Activated T-cell treated with anti-CD3 and anti-CD28 coated beads, Interleukin-2, amount 50 U/mL, for 24 hours (primary cell): ENCODE measurements at regions not wholly inside any gene's neighbourhood (a gene's known extent, or its start where the extent isn't known, plus 50 kb on each side); places are given as distances from the start of the nearest gene placed in this dataset.

Source experiments
- DNase-seq: peaks from one replicate; pipeline ENCODE4 v3.0.0-alpha.2; 2020
- H3K27ac Mint-ChIP-seq: 2 replicates; pipeline ENCODE4 v1.8.0; 2020; ENCODE audit warnings: mild to moderate bottlenecking, mixed read lengths
- H3K27me3 Mint-ChIP-seq: 2 replicates; pipeline ENCODE4 v1.8.0; 2020; ENCODE audit warnings: mixed read lengths
- H3K36me3 Mint-ChIP-seq: 2 replicates; pipeline ENCODE4 v1.8.0; 2020; ENCODE audit warnings: low read depth, mixed read lengths
- H3K4me1 Mint-ChIP-seq: 2 replicates; pipeline ENCODE4 v1.8.0; 2020; ENCODE audit warnings: low read depth, mixed read lengths
- H3K4me3 Mint-ChIP-seq: 2 replicates; pipeline ENCODE4 v1.8.0; 2020; ENCODE audit warnings: mild to moderate bottlenecking, moderate library complexity, mixed read lengths
- H3K9me3 Mint-ChIP-seq: 2 replicates; pipeline ENCODE4 v1.8.0; 2020; ENCODE audit warnings: mixed read lengths

GRCh38 chr10:33501161-33501560 is 166.7 kb upstream of the NRP1 start:
- H3K4me1 Mint-ChIP-seq, result no peaks in the 10 kb centered on the region
- H3K4me3 Mint-ChIP-seq, result no peak overlapping the region
- H3K9me3 Mint-ChIP-seq, result no peaks in the 10 kb centered on the region
- no peaks in the 10 kb centered on the region for H3K36me3 Mint-ChIP-seq
- H3K27ac Mint-ChIP-seq, result no peak overlapping the region
- peaks cover 37% of the 10 kb centered on the region for H3K27me3 Mint-ChIP-seq
- DNase-seq, result no peak

GRCh38 chr10:33498391-33498891 is 164.0 kb upstream of the NRP1 start:
- H3K27me3 Mint-ChIP-seq, result peaks cover 17% of the 10 kb centered on the region
- no peaks in the 10 kb centered on the region for H3K4me1 Mint-ChIP-seq
- no peak overlapping the region for H3K27ac Mint-ChIP-seq
- no peak for DNase-seq
- no peaks in the 10 kb centered on the region for H3K36me3 Mint-ChIP-seq
- no peaks in the 10 kb centered on the region for H3K9me3 Mint-ChIP-seq
- no peak overlapping the region for H3K4me3 Mint-ChIP-seq

GRCh38 chr10:33497338-33497737 is 162.9 kb upstream of the NRP1 start:
- DNase-seq, result no peak
- H3K4me3 Mint-ChIP-seq, result no peak overlapping the region
- peaks cover 11% of the 10 kb centered on the region for H3K27me3 Mint-ChIP-seq
- H3K9me3 Mint-ChIP-seq, result no peaks in the 10 kb centered on the region
- no peak overlapping the region for H3K27ac Mint-ChIP-seq
- H3K36me3 Mint-ChIP-seq, result no peaks in the 10 kb centered on the region
- no peaks in the 10 kb centered on the region for H3K4me1 Mint-ChIP-seq

- DNase-seq, result no peak
- Mint-ChIP-seq H3K9me3 (no peaks in the 10 kb centered on the region), H3K4me1 (no peaks in the 10 kb centered on the region), H3K27ac (no peak overlapping the region), H3K36me3 (no peaks in the 10 kb centered on the region), H3K4me3 (no peak overlapping the region), H3K27me3 (peaks cover 2% of the 10 kb centered on the region)
Observed at GRCh38 chr10:33496096-33496495, 161.6 kb upstream of the NRP1 start.

GRCh38 chr10:33494694-33495265 is 160.3 kb upstream of the NRP1 start:
- no peak for DNase-seq
- H3K36me3 Mint-ChIP-seq, result no peaks in the 10 kb centered on the region
- H3K27ac Mint-ChIP-seq, result no peak overlapping the region
- no peaks in the 10 kb centered on the region for H3K4me1 Mint-ChIP-seq
- no peaks in the 10 kb centered on the region for H3K9me3 Mint-ChIP-seq
- H3K4me3 Mint-ChIP-seq, result no peak overlapping the region
- H3K27me3 Mint-ChIP-seq, result peaks cover 2% of the 10 kb centered on the region

GRCh38 chr10:33493978-33494377 is 159.5 kb upstream of the NRP1 start:
- Mint-ChIP-seq H3K9me3 (no peaks in the 10 kb centered on the region), H3K27me3 (no peaks in the 10 kb centered on the region), H3K27ac (no peak overlapping the region), H3K4me1 (no peaks in the 10 kb centered on the region), H3K4me3 (no peak overlapping the region), H3K36me3 (no peaks in the 10 kb centered on the region)
- no peak for DNase-seq

GRCh38 chr10:33493497-33493896 is 159.0 kb upstream of the NRP1 start:
- H3K27ac Mint-ChIP-seq, result no peak overlapping the region
- H3K4me3 Mint-ChIP-seq, result no peak overlapping the region
- no peak for DNase-seq
- no peaks in the 10 kb centered on the region for H3K27me3 Mint-ChIP-seq
- H3K36me3 Mint-ChIP-seq, result no peaks in the 10 kb centered on the region
- H3K4me1 Mint-ChIP-seq, result no peaks in the 10 kb centered on the region
- no peaks in the 10 kb centered on the region for H3K9me3 Mint-ChIP-seq

- no peaks in the 10 kb centered on the region for H3K9me3 Mint-ChIP-seq
- H3K27me3 Mint-ChIP-seq, result no peaks in the 10 kb centered on the region
- no peak for DNase-seq
- H3K27ac Mint-ChIP-seq, result no peak overlapping the region
- H3K36me3 Mint-ChIP-seq, result no peaks in the 10 kb centered on the region
- H3K4me1 Mint-ChIP-seq, result no peaks in the 10 kb centered on the region
- no peak overlapping the region for H3K4me3 Mint-ChIP-seq
Observed at GRCh38 chr10:33492701-33493345, 158.4 kb upstream of the NRP1 start.

- H3K27me3 Mint-ChIP-seq, result no peaks in the 10 kb centered on the region
- no peak for DNase-seq
- H3K27ac Mint-ChIP-seq, result no peak overlapping the region
- H3K4me3 Mint-ChIP-seq, result no peak overlapping the region
- no peaks in the 10 kb centered on the region for H3K36me3 Mint-ChIP-seq
- H3K9me3 Mint-ChIP-seq, result no peaks in the 10 kb centered on the region
- peaks cover 10% of the 10 kb centered on the region for H3K4me1 Mint-ChIP-seq
Observed at GRCh38 chr10:33489501-33490176, 155.2 kb upstream of the NRP1 start.

GRCh38 chr10:33487014-33487776 is 152.7 kb upstream of the NRP1 start:
- no peaks in the 10 kb centered on the region for H3K36me3 Mint-ChIP-seq
- H3K27ac Mint-ChIP-seq, result no peak overlapping the region
- H3K27me3 Mint-ChIP-seq, result no peaks in the 10 kb centered on the region
- DNase-seq, result no peak
- no peaks in the 10 kb centered on the region for H3K9me3 Mint-ChIP-seq
- no peak overlapping the region for H3K4me3 Mint-ChIP-seq
- peaks cover 10% of the 10 kb centered on the region for H3K4me1 Mint-ChIP-seq

GRCh38 chr10:33485276-33485675 is 150.8 kb upstream of the NRP1 start:
- no peaks in the 10 kb centered on the region for H3K9me3 Mint-ChIP-seq
- no peak for DNase-seq

GRCh38 chr10:33484787-33485186 is 150.3 kb upstream of the NRP1 start:
- Mint-ChIP-seq H3K27ac (no peak overlapping the region), H3K4me1 (peaks cover 10% of the 10 kb centered on the region), H3K27me3 (no peaks in the 10 kb centered on the region), H3K36me3 (no peaks in the 10 kb centered on the region), H3K4me3 (no peak overlapping the region), H3K9me3 (no peaks in the 10 kb centered on the region)
- no peak for DNase-seq

More at GRCh38 chr10:33485276-33485675, 150.8 kb upstream of the NRP1 start:
- Mint-ChIP-seq H3K36me3 (no peaks in the 10 kb centered on the region), H3K4me1 (peaks cover 10% of the 10 kb centered on the region), H3K27me3 (no peaks in the 10 kb centered on the region), H3K27ac (no peak overlapping the region), H3K4me3 (no peak overlapping the region)

- H3K27me3 Mint-ChIP-seq, result no peaks in the 10 kb centered on the region
- peaks cover 10% of the 10 kb centered on the region for H3K4me1 Mint-ChIP-seq
- H3K27ac Mint-ChIP-seq, result no peak overlapping the region
- no peaks in the 10 kb centered on the region for H3K9me3 Mint-ChIP-seq
- no peak overlapping the region for H3K4me3 Mint-ChIP-seq
- H3K36me3 Mint-ChIP-seq, result no peaks in the 10 kb centered on the region
- no peak for DNase-seq
Observed at GRCh38 chr10:33483816-33484190, 149.3 kb upstream of the NRP1 start.

- no peaks in the 10 kb centered on the region for H3K36me3 Mint-ChIP-seq
- no peaks in the 10 kb centered on the region for H3K9me3 Mint-ChIP-seq
- H3K27ac Mint-ChIP-seq, result no peak overlapping the region
- no peaks in the 10 kb centered on the region for H3K27me3 Mint-ChIP-seq
- H3K4me1 Mint-ChIP-seq, result peaks cover 10% of the 10 kb centered on the region
- H3K4me3 Mint-ChIP-seq, result no peak overlapping the region
- DNase-seq, result no peak
Observed at GRCh38 chr10:33483124-33483815, 148.8 kb upstream of the NRP1 start.
